ENCODE measurements at regions not wholly inside any gene's neighbourhood (a gene's known extent, or its start where the extent isn't known, plus 50 kb on each side); places are given as distances from the start of the nearest gene placed in this dataset.

DNA sequence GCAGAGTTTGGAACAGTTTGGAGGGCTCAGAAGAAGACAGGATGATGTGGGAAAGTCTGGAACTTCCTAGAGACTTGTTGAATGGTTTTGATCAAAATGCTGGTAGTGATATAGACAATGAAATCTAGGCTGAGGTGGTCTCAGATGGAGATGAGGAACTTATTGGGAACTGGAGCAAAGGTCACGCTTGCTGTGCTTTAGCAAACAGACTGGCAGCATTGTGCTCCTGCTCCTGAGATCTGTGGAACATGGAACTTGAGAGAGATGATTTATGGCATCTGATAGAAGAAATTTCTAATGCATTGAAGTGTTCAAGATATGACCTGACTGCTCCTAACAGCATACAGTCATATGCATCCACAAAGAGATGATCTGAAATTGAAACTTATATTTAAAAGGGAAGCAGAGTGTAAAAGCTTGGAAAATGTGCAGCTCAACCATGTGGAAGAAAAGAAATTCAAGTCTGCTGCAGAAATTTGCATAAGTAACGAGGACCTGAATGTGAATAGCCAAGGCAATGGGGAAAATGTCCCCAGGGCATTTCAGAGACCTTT is 186.9 kb upstream of the PHYHIPL start:
- TF ChIP-seq, protein P1, sequence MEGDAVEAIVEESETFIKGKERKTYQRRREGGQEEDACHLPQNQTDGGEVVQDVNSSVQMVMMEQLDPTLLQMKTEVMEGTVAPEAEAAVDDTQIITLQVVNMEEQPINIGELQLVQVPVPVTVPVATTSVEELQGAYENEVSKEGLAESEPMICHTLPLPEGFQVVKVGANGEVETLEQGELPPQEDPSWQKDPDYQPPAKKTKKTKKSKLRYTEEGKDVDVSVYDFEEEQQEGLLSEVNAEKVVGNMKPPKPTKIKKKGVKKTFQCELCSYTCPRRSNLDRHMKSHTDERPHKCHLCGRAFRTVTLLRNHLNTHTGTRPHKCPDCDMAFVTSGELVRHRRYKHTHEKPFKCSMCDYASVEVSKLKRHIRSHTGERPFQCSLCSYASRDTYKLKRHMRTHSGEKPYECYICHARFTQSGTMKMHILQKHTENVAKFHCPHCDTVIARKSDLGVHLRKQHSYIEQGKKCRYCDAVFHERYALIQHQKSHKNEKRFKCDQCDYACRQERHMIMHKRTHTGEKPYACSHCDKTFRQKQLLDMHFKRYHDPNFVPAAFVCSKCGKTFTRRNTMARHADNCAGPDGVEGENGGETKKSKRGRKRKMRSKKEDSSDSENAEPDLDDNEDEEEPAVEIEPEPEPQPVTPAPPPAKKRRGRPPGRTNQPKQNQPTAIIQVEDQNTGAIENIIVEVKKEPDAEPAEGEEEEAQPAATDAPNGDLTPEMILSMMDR (conservative IDR thresholded peaks at IDR 0.05; ENCODE audit: low read depth, low read length): no peak
- TF ChIP-seq SMC3 (IDR thresholded peaks at IDR 0.05; ENCODE audit: low read depth, low read length) (no peak), BHLHE40 (IDR thresholded peaks at IDR 0.05; ENCODE audit: low read depth, low read length) (no peak)
